ENCODE measurements at regions not wholly inside any gene's neighbourhood (a gene's known extent, or its start where the extent isn't known, plus 50 kb on each side); places are given as distances from the start of the nearest gene placed in this dataset.

DNA sequence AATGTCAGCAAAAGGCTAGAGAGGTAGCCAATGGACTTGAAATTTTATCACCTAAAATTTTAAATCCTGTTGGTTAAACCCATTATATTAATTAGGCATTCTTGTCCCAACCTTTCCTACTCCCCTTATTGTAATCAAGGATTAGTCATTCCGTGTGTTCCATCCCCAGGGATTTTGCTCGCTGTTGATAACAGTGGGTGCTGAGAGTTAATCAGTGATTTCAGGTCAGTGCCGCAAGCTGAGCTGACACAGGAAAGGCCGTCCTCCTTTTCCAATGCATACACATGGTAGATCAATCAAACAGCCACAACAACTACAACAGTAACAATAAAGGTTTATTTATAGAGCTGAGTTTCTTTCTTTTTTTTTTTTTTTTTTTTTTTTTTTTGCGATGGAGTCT, 271.4 kb downstream of the ACTR3B start:
- H3K9me3 ChIP-seq: no peaks in the 10 kb centered on the region
- no peak for DNase-seq
- no peak overlapping the region for H3K27ac ChIP-seq
- in situ Hi-C loops (cut with MboI; ENCODE audit: low pct_ligation_motif_present in 1 of 4, low pct_unique_long_range_greater_than_20kb in 1 of 4, low sequenced_read_pairs in 3 of 4): no loop called here
- H3K4me1 ChIP-seq: no peaks in the 10 kb centered on the region
- 87 to 89% methylated on average over 3 to 5 of the region's 5 CpGs for WGBS, 2 donors (ENCODE audit: low coverage in 1 of 2)
- H3K4me3 ChIP-seq: no peak overlapping the region
- no peaks in the 10 kb centered on the region for H3K27me3 ChIP-seq
- intact Hi-C loops (cut with DNase I; ENCODE audit: low total_unique reads): no loop called here
- TF ChIP-seq POLR2AphosphoS5 (IDR thresholded peaks at IDR 0.05): no peak
- H3K36me3 ChIP-seq: no peaks in the 10 kb centered on the region

DNA sequence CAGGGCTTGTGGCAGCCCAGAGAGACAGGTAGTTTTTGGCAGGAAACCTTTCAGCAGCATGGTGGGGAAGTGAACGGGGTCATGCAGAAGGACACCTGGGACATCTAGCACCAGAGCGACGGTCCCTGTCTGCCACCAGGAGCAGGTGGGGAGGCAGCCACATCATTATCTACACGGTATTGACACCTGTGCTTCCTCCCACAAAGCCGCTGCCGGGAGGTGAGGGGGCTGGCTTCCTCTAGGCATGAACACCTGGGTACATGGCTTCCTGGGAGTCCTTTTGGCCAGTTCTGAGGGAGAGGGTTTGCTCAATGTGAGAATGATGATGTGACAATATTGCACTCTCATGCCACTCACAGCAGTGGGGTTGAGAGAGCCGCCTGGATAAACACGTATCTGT, 275.2 kb downstream of the ACTR3B start:
- DNase-seq: no peak
- in situ Hi-C loops (cut with MboI; ENCODE audit: low pct_ligation_motif_present in 1 of 4, low pct_unique_long_range_greater_than_20kb in 1 of 4, low sequenced_read_pairs in 3 of 4): no loop called here
- Histone ChIP-seq H3K4me1 (no peaks in the 10 kb centered on the region), H3K9me3 (no peaks in the 10 kb centered on the region), H3K27ac (no peak overlapping the region), H3K4me3 (no peak overlapping the region), H3K27me3 (no peaks in the 10 kb centered on the region), H3K36me3 (no peaks in the 10 kb centered on the region)
- TF ChIP-seq POLR2AphosphoS5 (IDR thresholded peaks at IDR 0.05): no peak
- TF ChIP-seq POLR2A (IDR thresholded peaks at IDR 0.05): no peak
- no peak for TF ChIP-seq EP300 (IDR thresholded peaks at IDR 0.05; ENCODE audit: low read depth)
- TF ChIP-seq, protein P1, sequence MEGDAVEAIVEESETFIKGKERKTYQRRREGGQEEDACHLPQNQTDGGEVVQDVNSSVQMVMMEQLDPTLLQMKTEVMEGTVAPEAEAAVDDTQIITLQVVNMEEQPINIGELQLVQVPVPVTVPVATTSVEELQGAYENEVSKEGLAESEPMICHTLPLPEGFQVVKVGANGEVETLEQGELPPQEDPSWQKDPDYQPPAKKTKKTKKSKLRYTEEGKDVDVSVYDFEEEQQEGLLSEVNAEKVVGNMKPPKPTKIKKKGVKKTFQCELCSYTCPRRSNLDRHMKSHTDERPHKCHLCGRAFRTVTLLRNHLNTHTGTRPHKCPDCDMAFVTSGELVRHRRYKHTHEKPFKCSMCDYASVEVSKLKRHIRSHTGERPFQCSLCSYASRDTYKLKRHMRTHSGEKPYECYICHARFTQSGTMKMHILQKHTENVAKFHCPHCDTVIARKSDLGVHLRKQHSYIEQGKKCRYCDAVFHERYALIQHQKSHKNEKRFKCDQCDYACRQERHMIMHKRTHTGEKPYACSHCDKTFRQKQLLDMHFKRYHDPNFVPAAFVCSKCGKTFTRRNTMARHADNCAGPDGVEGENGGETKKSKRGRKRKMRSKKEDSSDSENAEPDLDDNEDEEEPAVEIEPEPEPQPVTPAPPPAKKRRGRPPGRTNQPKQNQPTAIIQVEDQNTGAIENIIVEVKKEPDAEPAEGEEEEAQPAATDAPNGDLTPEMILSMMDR (IDR thresholded peaks at IDR 0.05): no peak
- intact Hi-C loops (cut with DNase I; ENCODE audit: low total_unique reads): no loop called here
- 70% methylated on average over 8 of the region's 8 CpGs; no CpG with 5 or more reads in 1 of the 2 donors for WGBS, 2 donors (ENCODE audit: low coverage in 1 of 2)

- H3K4me1 ChIP-seq: no peaks in the 10 kb centered on the region
- 70 to 76% methylated on average over 3 to 4 of the region's 4 CpGs for WGBS, 2 donors (ENCODE audit: low coverage in 1 of 2)
- in situ Hi-C loops (cut with MboI; ENCODE audit: low pct_ligation_motif_present in 1 of 4, low pct_unique_long_range_greater_than_20kb in 1 of 4, low sequenced_read_pairs in 3 of 4): no loop called here
- no peaks in the 10 kb centered on the region for H3K36me3 ChIP-seq
- no peak for DNase-seq
- intact Hi-C loops (cut with DNase I; ENCODE audit: low total_unique reads): no loop called here
- H3K27me3 ChIP-seq: no peaks in the 10 kb centered on the region
- H3K9me3 ChIP-seq: no peaks in the 10 kb centered on the region
- no peak overlapping the region for H3K4me3 ChIP-seq
- H3K27ac ChIP-seq: no peak overlapping the region
- TF ChIP-seq EP300 (IDR thresholded peaks at IDR 0.05; ENCODE audit: low read depth): no peak
- no peak for TF ChIP-seq POLR2AphosphoS5 (IDR thresholded peaks at IDR 0.05)
- TF ChIP-seq, protein P1 (IDR thresholded peaks at IDR 0.05): no peak
- no peak for TF ChIP-seq POLR2A (IDR thresholded peaks at IDR 0.05)
Observed at GRCh38 chr7:153036396-153037063, 277.0 kb downstream of the ACTR3B start.

DNA sequence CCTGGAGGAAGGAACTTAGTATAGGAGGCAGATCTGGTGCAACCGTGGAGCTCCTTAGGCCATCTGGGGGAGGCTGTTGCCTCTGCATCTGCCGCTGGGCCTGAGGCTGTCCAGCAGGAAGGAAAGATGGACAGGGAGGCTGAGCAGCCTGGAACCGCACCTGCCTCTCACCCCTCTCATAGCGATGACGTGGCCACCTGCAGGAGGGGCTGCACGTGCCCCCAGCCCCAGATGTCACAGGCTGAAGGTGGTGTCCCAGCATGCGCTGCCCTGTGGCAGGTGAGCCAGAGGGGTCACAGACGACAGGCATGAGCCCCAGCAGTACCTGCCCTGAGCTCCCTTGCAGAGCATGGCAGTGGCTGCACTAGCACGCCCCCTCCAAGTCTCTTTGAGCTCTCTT, 283.9 kb downstream of the ACTR3B start:
- DNase-seq: no peak
- intact Hi-C loops (cut with DNase I; ENCODE audit: low total_unique reads) (no loop called here), in situ Hi-C loops (cut with MboI; ENCODE audit: low pct_ligation_motif_present in 1 of 4, low pct_unique_long_range_greater_than_20kb in 1 of 4, low sequenced_read_pairs in 3 of 4) (no loop called here)
- no peaks in the 10 kb centered on the region for H3K27me3 ChIP-seq
- H3K36me3 ChIP-seq: no peaks in the 10 kb centered on the region
- H3K4me3 ChIP-seq: no peak overlapping the region
- no peaks in the 10 kb centered on the region for H3K4me1 ChIP-seq
- H3K9me3 ChIP-seq: no peaks in the 10 kb centered on the region
- 80 to 84% methylated on average over 1 to 9 of the region's 9 CpGs for WGBS, 2 donors (ENCODE audit: low coverage in 1 of 2)
- TF ChIP-seq, protein P1 (IDR thresholded peaks at IDR 0.05): no peak
- no peak for TF ChIP-seq POLR2AphosphoS5 (IDR thresholded peaks at IDR 0.05)
- TF ChIP-seq POLR2A (IDR thresholded peaks at IDR 0.05): no peak
- no peak for TF ChIP-seq EP300 (IDR thresholded peaks at IDR 0.05; ENCODE audit: low read depth)
- no peak overlapping the region for H3K27ac ChIP-seq

DNA sequence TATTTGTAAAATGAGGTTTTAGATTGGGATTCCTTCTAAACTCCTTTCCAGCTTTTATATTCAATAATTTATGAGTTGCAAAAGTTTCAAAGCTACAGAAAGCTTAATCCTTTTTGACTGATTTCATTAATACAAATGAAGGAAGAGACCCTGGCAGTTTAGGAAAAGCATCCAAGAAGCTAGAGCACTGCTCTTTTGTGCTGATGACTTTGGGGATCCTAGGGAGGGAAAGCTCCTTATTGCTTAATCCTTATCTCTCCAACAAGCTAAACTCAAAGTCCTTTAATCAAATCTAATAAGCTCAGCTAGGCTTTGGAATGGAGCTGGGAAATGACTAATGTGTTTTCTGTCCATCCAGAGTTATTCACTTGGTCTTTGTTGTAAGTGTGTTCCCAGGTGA, 285.4 kb downstream of the ACTR3B start:
- TF ChIP-seq POLR2AphosphoS5 (IDR thresholded peaks at IDR 0.05) (no peak), POLR2A (IDR thresholded peaks at IDR 0.05) (no peak), EP300 (IDR thresholded peaks at IDR 0.05; ENCODE audit: low read depth) (no peak)
- Histone ChIP-seq H3K9me3 (no peaks in the 10 kb centered on the region), H3K27me3 (no peaks in the 10 kb centered on the region), H3K36me3 (no peaks in the 10 kb centered on the region), H3K27ac (no peak overlapping the region), H3K4me1 (no peaks in the 10 kb centered on the region), H3K4me3 (no peak overlapping the region)
- intact Hi-C loops (cut with DNase I; ENCODE audit: low total_unique reads) (no loop called here), in situ Hi-C loops (cut with MboI; ENCODE audit: low pct_ligation_motif_present in 1 of 4, low pct_unique_long_range_greater_than_20kb in 1 of 4, low sequenced_read_pairs in 3 of 4) (no loop called here)
- no peak for DNase-seq
